ENCODE measurements at regions not wholly inside any gene's neighbourhood (a gene's known extent, or its start where the extent isn't known, plus 50 kb on each side); places are given as distances from the start of the nearest gene placed in this dataset.

GRCh38 chr9:108367188-108367587 lies 488.6 kb downstream of the ACTL7B start:
- no peak for TF ChIP-seq YY1 (IDR thresholded peaks at IDR 0.05; ENCODE audit: insufficient read depth, insufficient read length)
- TF ChIP-seq SUZ12 (IDR thresholded peaks at IDR 0.05; ENCODE audit: extremely low read depth, insufficient read depth, insufficient read length) = no peak

Data from NT2/D1 (cell line).